Urinary bladder (tissue), 3 donors: ENCODE measurements at regions not wholly inside any gene's neighbourhood (a gene's known extent, or its start where the extent isn't known, plus 50 kb on each side); places are given as distances from the start of the nearest gene placed in this dataset.

ENCODE experiments used
- DNase-seq: peaks from one replicate; pipeline ENCODE4 v3.0.0-alpha.2; 2015; ENCODE audit errors: extremely low spot score
- H3K27ac ChIP-seq: one replicate; pipeline ENCODE4 v1.5.1; 2013; ENCODE audit warnings: low read depth, mild to moderate bottlenecking, moderate library complexity
- H3K36me3 ChIP-seq: one replicate; pipeline ENCODE4 v1.6.1; 2013; ENCODE audit warnings: mild to moderate bottlenecking, moderate library complexity; ENCODE audit not compliant: insufficient read depth
- H3K4me1 ChIP-seq: one replicate; pipeline ENCODE4 v1.6.1; 2013; ENCODE audit warnings: mild to moderate bottlenecking, moderate library complexity; ENCODE audit not compliant: insufficient read depth
- H3K4me3 ChIP-seq: one replicate; pipeline ENCODE4 v1.5.1; 2013; ENCODE audit warnings: low read depth, low read length
- WGBS: extraction: QIAGEN DNeasy Blood & Tissue Kit; methylation state at CpG from one replicate; pipeline ENCODE4 v1.1.7; 2013; 5-methylcytosine and 5-hydroxymethylcytosine counted together
- donor health status: healthy with polysubstance abuse.
- donor health status: healthy.

DNA sequence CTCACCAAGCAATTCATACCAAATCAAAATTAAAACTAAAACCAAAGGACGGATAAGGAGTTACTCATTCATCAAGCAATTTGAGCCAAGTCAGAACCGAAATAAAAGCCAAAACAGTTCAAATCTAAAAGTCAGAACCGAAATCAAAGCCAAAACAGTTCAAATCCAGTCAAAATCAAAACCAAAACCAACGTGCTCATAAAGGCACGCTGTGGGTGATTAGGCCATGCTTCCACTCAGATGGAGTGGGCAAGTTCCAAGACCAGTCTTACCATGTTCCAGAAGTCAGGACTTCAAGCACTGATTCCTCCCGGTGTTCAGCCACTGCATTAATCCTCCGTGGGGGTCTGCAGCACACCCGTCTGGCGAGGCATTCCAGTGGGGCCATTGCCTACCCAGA is 409.3 kb downstream of the TGFB2 start:
- Histone ChIP-seq H3K4me3 (no peak overlapping the region), H3K4me1 (no peaks in the 10 kb centered on the region), H3K36me3 (no peaks in the 10 kb centered on the region), H3K27ac (no peak overlapping the region)
- WGBS = 93% methylated on average over 9 of the region's 9 CpGs
- DNase-seq = no peak

DNA sequence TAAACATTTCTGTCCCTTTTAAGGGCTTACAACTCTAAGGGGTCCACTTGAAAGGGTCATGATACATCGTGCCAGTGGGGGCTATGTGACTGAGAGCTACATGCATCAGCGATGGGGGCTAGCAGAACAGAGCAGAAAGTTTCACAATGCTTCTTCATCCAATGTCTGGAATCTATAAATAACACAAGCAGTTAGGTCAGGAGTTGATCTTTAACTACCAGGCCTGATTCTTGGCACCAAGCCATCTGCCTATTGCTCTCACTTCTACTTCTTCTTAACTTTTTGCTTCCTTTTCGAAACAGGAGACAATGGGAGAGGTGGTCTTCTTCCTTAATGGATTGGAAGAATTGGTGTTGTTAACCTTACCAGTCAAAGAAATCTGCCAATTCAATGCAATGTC is 410.0 kb downstream of the TGFB2 start:
- WGBS = 93% methylated on average over 3 of the region's 3 CpGs
- no peaks in the 10 kb centered on the region for H3K36me3 ChIP-seq
- no peak overlapping the region for H3K4me3 ChIP-seq
- no peaks in the 10 kb centered on the region for H3K4me1 ChIP-seq
- DNase-seq = no peak
- H3K27ac ChIP-seq = no peak overlapping the region

DNA sequence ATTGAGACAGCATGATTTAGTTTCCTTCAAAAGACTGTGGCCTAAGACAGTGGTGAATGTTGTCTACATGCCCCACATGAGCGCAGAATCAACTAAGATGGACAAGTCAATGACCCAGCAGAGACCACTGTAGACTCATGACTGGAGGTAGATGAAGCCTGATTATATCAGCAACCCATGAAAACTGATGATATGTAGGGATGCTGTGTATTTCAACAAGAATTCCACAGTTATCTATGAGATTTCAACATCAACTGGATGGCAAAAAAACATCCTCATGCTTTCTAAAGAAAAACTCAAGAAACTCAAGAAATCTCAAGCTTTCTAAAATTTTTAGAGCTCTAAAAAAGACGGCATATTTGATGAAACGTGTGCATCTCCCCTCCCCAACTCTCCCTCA is 413.9 kb upstream of the LYPLAL1 start:
- 93% methylated on average over 3 of the region's 3 CpGs for WGBS
- H3K36me3 ChIP-seq = no peaks in the 10 kb centered on the region
- DNase-seq = no peak
- no peak overlapping the region for H3K27ac ChIP-seq
- H3K4me1 ChIP-seq = no peaks in the 10 kb centered on the region
- no peak overlapping the region for H3K4me3 ChIP-seq

DNA sequence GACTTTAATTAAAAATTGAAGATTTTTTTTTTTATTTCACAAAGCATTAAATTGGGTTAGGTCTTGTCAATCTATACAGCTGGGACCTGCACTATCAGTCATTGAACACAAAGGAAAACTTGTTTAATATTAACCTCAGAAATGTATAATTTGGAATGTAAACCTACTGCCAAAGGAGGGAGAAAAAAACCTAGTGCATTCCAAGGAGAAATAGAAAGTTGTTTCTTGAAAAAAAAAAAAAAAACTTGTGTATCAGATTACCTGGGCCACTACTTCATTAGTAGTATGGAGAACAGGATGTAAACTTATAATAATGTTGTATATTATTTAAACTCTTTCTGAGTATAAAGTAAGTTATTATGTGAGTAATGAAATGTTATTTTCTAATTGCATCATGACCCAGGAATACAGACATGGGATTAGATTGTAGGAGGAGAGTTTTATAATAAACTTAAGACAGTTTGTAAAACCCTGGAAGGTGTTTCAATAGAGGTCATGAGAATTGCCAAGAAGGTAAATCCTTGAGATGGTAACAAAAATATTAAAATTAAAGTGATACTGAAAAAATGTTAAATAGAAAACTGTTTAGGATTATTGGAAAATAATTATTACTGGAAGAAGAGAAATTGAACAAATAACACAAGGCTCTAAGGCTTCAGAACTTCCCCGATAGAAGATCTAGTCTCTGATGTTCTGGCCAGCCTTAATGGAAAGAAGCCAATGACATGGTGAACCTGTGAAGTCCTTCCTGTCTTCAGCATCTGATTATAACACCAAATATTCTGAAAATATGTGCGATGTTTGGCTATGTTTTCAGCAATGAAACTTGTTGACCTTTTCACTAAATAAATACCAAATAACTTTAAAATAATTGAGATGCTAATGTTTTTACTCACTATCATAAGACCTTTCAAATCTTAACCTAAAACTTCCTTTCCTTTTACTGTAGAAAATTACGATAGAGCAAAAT is 412.8 kb upstream of the LYPLAL1 start:
- no peaks in the 10 kb centered on the region for H3K36me3 ChIP-seq
- DNase-seq = no peak
- WGBS = 74% methylated on average over 3 of the region's 3 CpGs

DNA sequence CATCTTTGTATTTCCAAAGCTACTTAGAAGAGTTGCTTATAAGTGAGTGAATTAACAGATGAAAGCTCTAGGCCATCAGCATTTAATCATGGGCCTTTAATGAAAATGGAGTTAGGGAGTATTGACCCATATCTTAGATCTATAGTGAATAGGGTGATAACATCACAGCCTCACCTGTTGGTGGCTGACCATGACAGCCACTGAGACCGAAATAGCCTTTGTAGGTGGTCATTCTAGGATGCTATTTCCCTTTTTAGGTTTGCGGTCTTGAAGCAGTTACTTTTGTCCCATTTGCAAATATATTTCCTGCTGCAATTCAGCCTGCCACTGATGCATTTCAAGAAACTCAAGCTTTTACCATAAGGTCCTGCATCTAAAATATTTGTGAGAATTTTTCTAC is 410.1 kb upstream of the LYPLAL1 start:
- no peak for DNase-seq
- no peaks in the 10 kb centered on the region for H3K4me1 ChIP-seq
- WGBS = 96% methylated on average over 2 of the region's 2 CpGs
- no peaks in the 10 kb centered on the region for H3K36me3 ChIP-seq
- no peak overlapping the region for H3K27ac ChIP-seq
- H3K4me3 ChIP-seq = no peak overlapping the region

More for the DNA sequence above, 412.8 kb upstream of the LYPLAL1 start:
- no peak overlapping the region for H3K27ac ChIP-seq
- no peaks in the 10 kb centered on the region for H3K4me1 ChIP-seq
- no peak overlapping the region for H3K4me3 ChIP-seq

DNA sequence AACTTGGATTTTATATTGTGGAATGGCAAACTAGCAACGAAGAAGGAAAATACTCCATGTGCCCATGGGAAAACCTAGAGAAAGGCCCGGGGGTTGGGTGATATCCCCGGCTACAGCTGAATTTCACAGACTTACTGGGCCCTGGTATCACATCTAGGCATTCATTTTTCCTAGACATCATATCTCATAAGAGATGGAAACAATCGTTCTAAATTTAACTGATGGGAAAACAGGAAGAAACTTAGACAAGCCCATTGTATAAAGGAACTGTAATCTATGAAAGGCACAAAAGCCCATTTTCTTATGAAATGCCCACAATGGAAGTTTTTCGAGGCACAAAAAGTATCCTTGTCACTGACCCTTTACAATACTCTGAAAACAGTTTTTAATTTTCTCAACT is 407.9 kb upstream of the LYPLAL1 start:
- DNase-seq = no peak

DNA sequence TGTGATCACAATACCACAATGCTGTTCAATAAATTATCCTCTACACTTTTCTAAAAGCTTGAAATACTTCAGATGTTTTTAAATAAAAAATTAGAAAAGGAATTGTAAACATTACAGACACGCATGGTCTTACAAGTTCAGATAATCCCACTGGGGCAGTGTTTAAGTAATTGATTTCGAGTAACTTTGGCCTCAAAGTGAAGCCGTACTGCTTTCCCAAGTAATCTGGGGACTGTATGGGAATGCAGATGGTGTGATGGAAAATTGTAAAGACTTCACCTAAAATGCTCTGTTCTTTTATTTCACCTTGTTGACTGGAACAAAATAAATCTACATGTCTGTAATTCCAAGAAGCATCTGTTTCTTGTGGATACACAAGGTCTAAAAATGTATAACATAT is 401.7 kb upstream of the LYPLAL1 start:
- H3K27ac ChIP-seq = no peak overlapping the region
- WGBS = 77% methylated on average over 3 of the region's 3 CpGs
- DNase-seq = no peak
- H3K4me3 ChIP-seq = no peak overlapping the region
- H3K36me3 ChIP-seq = no peaks in the 10 kb centered on the region
- no peaks in the 10 kb centered on the region for H3K4me1 ChIP-seq

More for the DNA sequence above, 407.9 kb upstream of the LYPLAL1 start:
- Histone ChIP-seq H3K4me1 (no peaks in the 10 kb centered on the region), H3K36me3 (no peaks in the 10 kb centered on the region), H3K4me3 (no peak overlapping the region), H3K27ac (no peak overlapping the region)
- WGBS = 63% methylated on average over 5 of the region's 5 CpGs

DNA sequence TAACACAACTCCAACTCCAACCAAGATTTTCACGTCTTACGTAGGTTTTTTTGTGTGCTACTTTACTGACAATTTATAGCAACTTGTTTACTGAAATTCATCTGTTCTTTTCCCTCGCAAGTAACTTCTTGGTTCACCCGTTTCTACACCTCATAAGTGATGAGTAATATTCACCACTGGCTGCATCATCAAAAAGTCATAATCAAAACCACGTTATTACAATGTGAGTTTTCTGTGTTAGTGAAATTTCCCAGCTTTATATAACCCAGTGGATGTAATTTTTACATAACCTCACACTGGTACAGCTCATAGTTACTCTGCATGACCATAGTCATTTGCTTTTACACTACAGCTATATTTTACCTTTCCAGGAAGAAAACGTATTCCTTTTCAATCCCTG is 401.1 kb upstream of the LYPLAL1 start:
- no peak for DNase-seq
- no peak overlapping the region for H3K27ac ChIP-seq
- no peak overlapping the region for H3K4me3 ChIP-seq
- no peaks in the 10 kb centered on the region for H3K4me1 ChIP-seq
- WGBS = 76% methylated on average over 6 of the region's 6 CpGs
- no peaks in the 10 kb centered on the region for H3K36me3 ChIP-seq

DNA sequence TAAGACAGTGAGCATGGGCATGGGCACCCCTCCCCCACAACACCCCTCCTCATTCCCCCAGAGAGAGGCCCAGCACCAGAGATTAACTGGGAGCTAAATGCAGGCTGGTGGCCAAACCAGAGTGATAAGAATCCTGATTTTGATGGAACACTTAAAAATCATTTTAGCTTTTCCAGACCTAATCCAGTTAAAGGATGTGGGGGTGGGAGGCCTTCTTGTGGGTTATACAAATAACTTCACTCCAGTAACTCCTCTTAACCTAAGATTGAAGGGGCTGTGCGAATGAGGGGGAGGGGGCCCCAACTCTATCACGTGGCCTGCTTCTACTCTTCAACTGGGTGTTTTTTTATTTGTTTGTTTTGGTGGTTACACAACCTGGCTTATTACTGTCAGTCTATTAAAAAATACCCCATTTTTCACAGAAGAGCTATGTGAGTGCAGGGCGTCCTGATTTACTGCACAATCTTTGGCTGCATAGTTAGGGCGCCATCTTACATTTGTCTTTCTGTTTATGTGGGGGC is 398.1 kb upstream of the LYPLAL1 start:
- peak; percentile 37 for DNase-seq
- WGBS = 61% methylated on average over 4 of the region's 4 CpGs
- Histone ChIP-seq H3K4me1 (no peaks in the 10 kb centered on the region), H3K36me3 (no peaks in the 10 kb centered on the region), H3K27ac (no peak overlapping the region), H3K4me3 (no peak overlapping the region)

DNA sequence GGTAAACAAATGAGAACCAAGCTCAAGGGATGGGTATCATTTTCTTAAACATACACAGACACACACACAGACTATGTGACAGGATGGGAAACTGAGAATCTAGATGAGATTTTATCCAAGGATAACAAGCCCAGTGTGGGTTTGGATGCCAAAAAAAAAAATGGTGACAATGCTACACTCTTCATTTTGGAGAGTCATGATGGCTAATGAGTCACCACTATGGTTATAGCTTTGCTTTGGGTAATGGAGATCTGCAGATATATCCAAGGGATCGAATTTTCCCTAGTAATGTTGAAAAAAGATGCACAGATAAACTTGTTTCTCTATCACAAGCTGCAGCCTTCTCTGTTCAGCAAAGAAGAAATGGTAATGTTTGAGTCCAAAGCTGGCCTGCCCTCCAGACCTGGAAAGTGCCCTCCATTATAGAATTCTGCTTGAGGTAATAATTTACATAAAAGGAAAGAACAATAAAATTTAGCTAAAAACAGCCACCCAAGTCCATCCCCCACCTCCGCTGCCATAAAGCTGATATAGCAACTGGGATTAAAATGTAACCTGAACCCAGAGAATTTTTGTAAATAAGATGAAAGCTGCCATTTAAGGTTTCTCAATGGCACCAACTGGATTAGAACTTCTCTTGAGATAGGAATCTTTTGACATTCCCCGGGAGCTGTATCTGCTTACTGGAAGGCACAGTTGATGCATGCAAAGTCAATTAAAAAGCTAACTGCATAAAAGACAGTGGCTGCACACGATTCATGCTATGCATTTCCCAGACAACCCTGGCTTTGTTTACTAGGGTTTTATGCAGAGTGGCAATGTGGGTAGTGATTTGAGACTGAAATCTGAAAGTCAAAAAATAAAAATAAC is 395.2 kb upstream of the LYPLAL1 start:
- H3K4me3 ChIP-seq = no peak overlapping the region
- no peak for DNase-seq
- no peak overlapping the region for H3K27ac ChIP-seq
- no peaks in the 10 kb centered on the region for H3K36me3 ChIP-seq
- no peaks in the 10 kb centered on the region for H3K4me1 ChIP-seq
- WGBS = 69% methylated on average over 4 of the region's 4 CpGs

DNA sequence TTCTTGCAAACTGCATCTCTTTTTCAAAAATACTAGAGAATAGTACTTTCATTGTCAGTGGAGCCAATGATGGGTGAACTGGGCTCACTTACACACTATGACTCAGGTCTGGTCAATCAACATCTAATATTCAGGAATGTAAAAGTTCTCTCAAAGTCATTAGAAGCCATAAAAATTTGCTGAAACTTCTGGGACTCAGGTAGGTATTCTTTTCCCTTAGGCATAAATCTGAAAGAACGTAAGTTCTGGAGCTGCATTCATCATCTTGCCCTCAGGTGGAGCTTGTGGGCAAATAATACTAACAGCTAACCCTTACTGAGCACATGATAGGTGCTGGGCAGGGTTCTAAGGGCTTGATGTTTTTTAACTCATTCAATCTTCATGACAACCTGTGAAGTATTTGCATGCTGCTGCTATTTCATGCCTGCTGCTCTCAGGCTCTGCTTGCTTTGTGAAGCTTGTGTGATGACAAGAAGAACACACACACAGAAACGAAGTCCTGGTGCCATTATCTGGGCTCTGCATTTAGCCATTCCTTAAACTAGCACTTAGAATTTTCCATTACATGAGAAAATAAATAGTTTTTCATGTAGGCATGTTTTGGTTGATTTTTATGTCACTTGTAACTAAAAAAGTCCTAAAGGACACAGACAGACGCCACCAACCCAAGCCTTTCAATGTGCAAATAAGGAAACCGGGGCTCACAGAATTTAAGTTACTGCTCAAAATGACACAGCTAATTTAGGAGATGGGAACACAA is 394.2 kb upstream of the LYPLAL1 start:
- H3K4me3 ChIP-seq = no peak overlapping the region
- H3K36me3 ChIP-seq = no peaks in the 10 kb centered on the region
- WGBS = 68% methylated on average over 4 of the region's 4 CpGs

DNA sequence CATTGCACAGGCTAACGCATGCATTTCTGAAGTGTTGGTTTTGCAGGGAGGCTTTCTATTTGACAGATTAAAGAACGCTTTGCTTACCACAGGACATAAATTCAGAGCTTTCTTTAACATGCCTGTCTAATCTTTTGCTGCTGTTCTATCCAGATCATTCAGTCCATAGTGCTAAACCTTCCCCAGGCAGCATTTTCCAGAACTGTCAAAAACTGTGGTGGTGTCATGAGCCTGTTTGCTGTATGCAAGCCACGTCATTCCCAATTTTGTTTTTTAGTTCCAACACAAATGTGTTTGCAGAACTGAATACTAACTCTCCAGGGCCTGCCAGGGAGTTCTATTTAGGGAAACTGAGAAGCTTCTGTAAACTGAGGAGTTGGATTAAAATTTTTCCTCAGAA is 390.5 kb upstream of the LYPLAL1 start:
- Histone ChIP-seq H3K4me3 (no peak overlapping the region), H3K36me3 (no peaks in the 10 kb centered on the region), H3K27ac (no peak overlapping the region), H3K4me1 (no peaks in the 10 kb centered on the region)
- WGBS = 64% methylated on average over 3 of the region's 3 CpGs
- DNase-seq = no peak

More for the DNA sequence above, 394.2 kb upstream of the LYPLAL1 start:
- no peak overlapping the region for H3K27ac ChIP-seq
- H3K4me1 ChIP-seq = no peaks in the 10 kb centered on the region
- no peak for DNase-seq

DNA sequence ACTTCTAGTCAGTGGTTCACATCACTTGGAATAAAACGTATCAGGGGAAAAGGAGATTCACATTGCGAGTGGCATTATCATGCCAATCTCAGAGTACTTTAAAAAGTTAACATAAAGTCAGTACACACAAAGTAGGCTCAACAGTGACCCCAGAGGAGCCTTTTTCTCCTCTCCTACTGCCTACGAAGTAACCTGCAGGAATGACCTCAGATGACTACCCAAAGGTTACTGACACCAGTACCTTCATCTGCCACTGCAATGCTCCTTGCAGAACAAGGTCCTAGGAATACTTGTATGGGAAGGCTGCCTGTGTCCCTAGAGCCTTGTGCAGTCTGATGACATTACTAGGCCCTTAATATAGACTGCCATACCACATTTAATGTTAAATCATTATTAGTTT is 389.8 kb upstream of the LYPLAL1 start:
- no peak for DNase-seq
- no peaks in the 10 kb centered on the region for H3K36me3 ChIP-seq
- no peak overlapping the region for H3K4me3 ChIP-seq
- 62% methylated on average over 3 of the region's 3 CpGs for WGBS
- no peak overlapping the region for H3K27ac ChIP-seq
- no peaks in the 10 kb centered on the region for H3K4me1 ChIP-seq
